Prostate gland (tissue), 2 donors: ENCODE measurements at regions not wholly inside any gene's neighbourhood (a gene's known extent, or its start where the extent isn't known, plus 50 kb on each side); places are given as distances from the start of the nearest gene placed in this dataset.

Experiments
- CTCF ChIP-seq, 4 experiments: fragments of 200-600 bp in 2 of 4; fragments of 450-650 bp in 2 of 4; sonication (generic) in 2 of 4; IDR thresholded peaks; 1 replicate in 3 of 4; 2 replicates in 1 of 4; pipeline ENCODE4 v1.5.1; 2016 to 2019; ENCODE audit warnings: antibody characterized with exemption in 4 of 4, mild to moderate bottlenecking in 2 of 4, moderate library complexity in 2 of 4
- POLR2A ChIP-seq: fragments of 450-650 bp; IDR thresholded peaks from one replicate; pipeline ENCODE4 v1.6.1; 2016; ENCODE audit warnings: antibody characterized with exemption, mild to moderate bottlenecking

- TF ChIP-seq CTCF (IDR thresholded peaks at IDR 0.05) (no peak), POLR2A (no peak)
These were observed 263.7 kb downstream of the TBX18 start for GRCh38 chr6:84500726-84501125.
